Liver (tissue), 8 donors: ENCODE measurements at regions not wholly inside any gene's neighbourhood (a gene's known extent, or its start where the extent isn't known, plus 50 kb on each side); places are given as distances from the start of the nearest gene placed in this dataset.

Experiments
- DNase-seq: peaks from one replicate; pipeline ENCODE4 v3.0.0-alpha.2; 2017; ENCODE audit warnings: low spot score
- H3K27ac ChIP-seq, 2 donors: one replicate each; pipeline ENCODE4 v1.7.0; 2013; ENCODE audit warnings: inconsistent platforms in 2 of 2, low read length in 2 of 2, control low read depth in 1 of 2, low read depth in 1 of 2, mild to moderate bottlenecking in 1 of 2
- H3K27me3 ChIP-seq, 4 donors: one replicate each; pipeline versions ENCODE4 v1.6.1 to v1.7.0; 2013; ENCODE audit warnings: low read length in 3 of 4, inconsistent platforms in 1 of 4, mild to moderate bottlenecking in 1 of 4, moderate library complexity in 1 of 4; ENCODE audit not compliant: control insufficient read depth in 4 of 4, insufficient read depth in 4 of 4
- H3K36me3 ChIP-seq, 4 donors: one replicate each; pipeline versions ENCODE4 v1.6.1 to v1.7.0; 2013; ENCODE audit warnings: low read length in 3 of 4, mild to moderate bottlenecking in 3 of 4, low read depth in 1 of 4, moderate library complexity in 1 of 4; ENCODE audit not compliant: control insufficient read depth in 4 of 4, insufficient read depth in 3 of 4
- H3K4me1 ChIP-seq, 4 donors: one replicate each; pipeline versions ENCODE4 v1.6.1 to v1.7.0; 2013; ENCODE audit warnings: low read length in 3 of 4, mild to moderate bottlenecking in 3 of 4, moderate library complexity in 1 of 4; ENCODE audit not compliant: control insufficient read depth in 4 of 4, insufficient read depth in 4 of 4
- H3K4me3 ChIP-seq, 3 donors: one replicate each; pipeline versions ENCODE4 v1.6.1 to v1.7.0; 2013; ENCODE audit warnings: low read length in 3 of 3, control low read depth in 1 of 3, low read depth in 1 of 3, mild to moderate bottlenecking in 1 of 3
- H3K9ac ChIP-seq, 2 donors: one replicate each; pipeline ENCODE4 v1.7.0; 2013; ENCODE audit warnings: low read length in 2 of 2, mild to moderate bottlenecking in 2 of 2, moderate library complexity in 2 of 2, control low read depth in 1 of 2, low read depth in 1 of 2
- H3K9me3 ChIP-seq, 4 donors: one replicate each; pipeline versions ENCODE4 v1.6.1 to v1.7.0; 2013; ENCODE audit warnings: low read length in 3 of 4; ENCODE audit not compliant: control insufficient read depth in 4 of 4
- EGR1 ChIP-seq, 2 donors: IDR thresholded peaks; 2 replicates each; pipeline ENCODE4 v1.6.1; 2016 to 2018; ENCODE audit warnings: antibody characterized with exemption in 2 of 2, low read depth in 2 of 2
- FOXA1 ChIP-seq: IDR thresholded peaks from 2 replicates; pipeline ENCODE4 v1.6.1; 2016; ENCODE audit warnings: antibody characterized with exemption
- FOXA2 ChIP-seq: IDR thresholded peaks from 2 replicates; pipeline ENCODE4 v1.6.1; 2016; ENCODE audit warnings: antibody characterized with exemption
- GABPA ChIP-seq, 2 donors: IDR thresholded peaks in 1 of 2; conservative IDR thresholded peaks in 1 of 2; 2 replicates each; pipeline ENCODE4 v1.6.1; 2016; ENCODE audit warnings: antibody characterized with exemption in 2 of 2, mild to moderate bottlenecking in 1 of 2, moderate library complexity in 1 of 2
- HNF4A ChIP-seq, 2 donors: conservative IDR thresholded peaks; 2 replicates each; pipeline ENCODE4 v1.6.1; 2016; ENCODE audit warnings: antibody characterized with exemption in 2 of 2, mild to moderate bottlenecking in 2 of 2
- HNF4G ChIP-seq: IDR thresholded peaks from 2 replicates; pipeline ENCODE4 v1.6.1; 2016; ENCODE audit warnings: antibody characterized with exemption
- JUND ChIP-seq, 2 donors: IDR thresholded peaks; 2 replicates each; pipeline ENCODE4 v1.6.1; 2016; ENCODE audit warnings: antibody characterized with exemption in 2 of 2
- NR2F2 ChIP-seq: IDR thresholded peaks from 2 replicates; pipeline ENCODE4 v1.6.1; 2016; ENCODE audit warnings: antibody characterized with exemption
- RAD21 ChIP-seq, 2 donors: IDR thresholded peaks; 2 replicates each; pipeline ENCODE4 v1.6.1; 2016; ENCODE audit warnings: antibody characterized with exemption in 2 of 2, mild to moderate bottlenecking in 2 of 2
- RXRA ChIP-seq, 2 donors: IDR thresholded peaks; 2 replicates each; pipeline ENCODE4 v1.6.1; 2017 to 2018; ENCODE audit warnings: antibody characterized with exemption in 2 of 2, mild to moderate bottlenecking in 1 of 2
- SP1 ChIP-seq: IDR thresholded peaks from 2 replicates; pipeline ENCODE4 v1.6.1; 2018; ENCODE audit warnings: antibody characterized with exemption, mild to moderate bottlenecking
- TAF1 ChIP-seq: conservative IDR thresholded peaks from 2 replicates; pipeline ENCODE4 v1.6.1; 2016; ENCODE audit warnings: antibody characterized with exemption, mild to moderate bottlenecking
- YY1 ChIP-seq: IDR thresholded peaks from 2 replicates; pipeline ENCODE4 v1.6.1; 2016; ENCODE audit warnings: antibody characterized with exemption, mild to moderate bottlenecking
- WGBS: extraction: QIAGEN DNeasy Blood & Tissue Kit; methylation state at CpG from one replicate; pipeline ENCODE4 v1.1.7; 2013; 5-methylcytosine and 5-hydroxymethylcytosine counted together
- TF ChIP-seq, protein P1 (sequence below): IDR thresholded peaks from 2 replicates; pipeline ENCODE4 v1.6.1; 2016; ENCODE audit warnings: antibody characterized with exemption
- TF ChIP-seq, protein P2 (sequence below): IDR thresholded peaks from 2 replicates; pipeline ENCODE4 v1.6.1; 2016; ENCODE audit warnings: antibody characterized with exemption, mild to moderate bottlenecking
- TF ChIP-seq, protein P3 (sequence below): IDR thresholded peaks from 2 replicates; pipeline ENCODE4 v1.6.1; 2016; ENCODE audit warnings: antibody characterized with exemption
- TF ChIP-seq, protein P4 (sequence below): IDR thresholded peaks from 2 replicates; pipeline ENCODE4 v1.6.1; 2016; ENCODE audit warnings: antibody characterized with exemption
- TF ChIP-seq, protein P5 (sequence below): fragments of 150-350 bp; IDR thresholded peaks from 2 replicates; pipeline ENCODE4 v1.5.1; 2017; ENCODE audit warnings: improper control_type of control experiment, low read depth, low read length; ENCODE audit not compliant: missing input control
- donor health status: healthy.
- donor health status: healthy.
- donor health status: healthy.
- donor health status: healthy.
- donor health status: healthy.

DNA sequence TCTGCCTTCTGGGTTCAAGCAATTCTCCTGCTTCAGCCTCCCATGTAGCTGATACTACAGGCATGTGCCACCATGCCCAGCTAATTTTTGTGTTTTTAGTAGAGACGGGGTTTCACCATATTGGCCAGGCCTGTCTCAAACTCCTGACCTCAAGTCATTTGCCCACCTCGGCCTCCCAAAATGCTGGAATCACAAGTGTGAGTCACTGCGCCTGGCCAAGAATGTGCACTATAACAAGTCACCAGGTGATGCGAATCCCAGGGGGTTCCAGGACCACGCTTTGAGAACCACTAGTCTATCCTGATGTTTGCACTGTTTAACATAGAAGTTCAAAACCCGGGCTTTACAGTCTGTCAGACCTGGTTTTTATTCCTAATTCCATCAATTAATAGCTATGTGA is 144.8 kb downstream of the SUCLG1 start:
- Histone ChIP-seq H3K27me3 (no peaks in the 10 kb centered on the region), H3K9ac (no peak overlapping the region), H3K36me3 (no peaks in the 10 kb centered on the region), H3K4me1 (peaks cover 0 to 4% (median 0%) of the 10 kb centered on the region in 4 donors), H3K4me3 (no peak overlapping the region), H3K27ac (no peak overlapping the region), H3K9me3 (no peaks in the 10 kb centered on the region)
- DNase-seq, result no peak
- WGBS, result 94% methylated on average over 6 of the region's 6 CpGs
- no peak for TF ChIP-seq GABPA (IDR thresholded peaks at IDR 0.05 in 1 of 2, conservative IDR thresholded peaks at IDR 0.05 in 1 of 2)
- no peak for TF ChIP-seq EGR1 (IDR thresholded peaks at IDR 0.05; ENCODE audit: low read depth in 2 of 2)
- TF ChIP-seq, protein P1, sequence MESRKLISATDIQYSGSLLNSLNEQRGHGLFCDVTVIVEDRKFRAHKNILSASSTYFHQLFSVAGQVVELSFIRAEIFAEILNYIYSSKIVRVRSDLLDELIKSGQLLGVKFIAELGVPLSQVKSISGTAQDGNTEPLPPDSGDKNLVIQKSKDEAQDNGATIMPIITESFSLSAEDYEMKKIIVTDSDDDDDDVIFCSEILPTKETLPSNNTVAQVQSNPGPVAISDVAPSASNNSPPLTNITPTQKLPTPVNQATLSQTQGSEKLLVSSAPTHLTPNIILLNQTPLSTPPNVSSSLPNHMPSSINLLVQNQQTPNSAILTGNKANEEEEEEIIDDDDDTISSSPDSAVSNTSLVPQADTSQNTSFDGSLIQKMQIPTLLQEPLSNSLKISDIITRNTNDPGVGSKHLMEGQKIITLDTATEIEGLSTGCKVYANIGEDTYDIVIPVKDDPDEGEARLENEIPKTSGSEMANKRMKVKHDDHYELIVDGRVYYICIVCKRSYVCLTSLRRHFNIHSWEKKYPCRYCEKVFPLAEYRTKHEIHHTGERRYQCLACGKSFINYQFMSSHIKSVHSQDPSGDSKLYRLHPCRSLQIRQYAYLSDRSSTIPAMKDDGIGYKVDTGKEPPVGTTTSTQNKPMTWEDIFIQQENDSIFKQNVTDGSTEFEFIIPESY, result no peak
- TF ChIP-seq FOXA1, result no peak
- no peak for TF ChIP-seq RAD21 (IDR thresholded peaks at IDR 0.05)
- TF ChIP-seq YY1, result no peak
- TF ChIP-seq, protein P2, sequence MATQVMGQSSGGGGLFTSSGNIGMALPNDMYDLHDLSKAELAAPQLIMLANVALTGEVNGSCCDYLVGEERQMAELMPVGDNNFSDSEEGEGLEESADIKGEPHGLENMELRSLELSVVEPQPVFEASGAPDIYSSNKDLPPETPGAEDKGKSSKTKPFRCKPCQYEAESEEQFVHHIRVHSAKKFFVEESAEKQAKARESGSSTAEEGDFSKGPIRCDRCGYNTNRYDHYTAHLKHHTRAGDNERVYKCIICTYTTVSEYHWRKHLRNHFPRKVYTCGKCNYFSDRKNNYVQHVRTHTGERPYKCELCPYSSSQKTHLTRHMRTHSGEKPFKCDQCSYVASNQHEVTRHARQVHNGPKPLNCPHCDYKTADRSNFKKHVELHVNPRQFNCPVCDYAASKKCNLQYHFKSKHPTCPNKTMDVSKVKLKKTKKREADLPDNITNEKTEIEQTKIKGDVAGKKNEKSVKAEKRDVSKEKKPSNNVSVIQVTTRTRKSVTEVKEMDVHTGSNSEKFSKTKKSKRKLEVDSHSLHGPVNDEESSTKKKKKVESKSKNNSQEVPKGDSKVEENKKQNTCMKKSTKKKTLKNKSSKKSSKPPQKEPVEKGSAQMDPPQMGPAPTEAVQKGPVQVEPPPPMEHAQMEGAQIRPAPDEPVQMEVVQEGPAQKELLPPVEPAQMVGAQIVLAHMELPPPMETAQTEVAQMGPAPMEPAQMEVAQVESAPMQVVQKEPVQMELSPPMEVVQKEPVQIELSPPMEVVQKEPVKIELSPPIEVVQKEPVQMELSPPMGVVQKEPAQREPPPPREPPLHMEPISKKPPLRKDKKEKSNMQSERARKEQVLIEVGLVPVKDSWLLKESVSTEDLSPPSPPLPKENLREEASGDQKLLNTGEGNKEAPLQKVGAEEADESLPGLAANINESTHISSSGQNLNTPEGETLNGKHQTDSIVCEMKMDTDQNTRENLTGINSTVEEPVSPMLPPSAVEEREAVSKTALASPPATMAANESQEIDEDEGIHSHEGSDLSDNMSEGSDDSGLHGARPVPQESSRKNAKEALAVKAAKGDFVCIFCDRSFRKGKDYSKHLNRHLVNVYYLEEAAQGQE, result no peak
- no peak for TF ChIP-seq JUND (IDR thresholded peaks at IDR 0.05)
- no peak for TF ChIP-seq HNF4A (conservative IDR thresholded peaks at IDR 0.05)
- no peak for TF ChIP-seq FOXA2
- TF ChIP-seq, protein P3, sequence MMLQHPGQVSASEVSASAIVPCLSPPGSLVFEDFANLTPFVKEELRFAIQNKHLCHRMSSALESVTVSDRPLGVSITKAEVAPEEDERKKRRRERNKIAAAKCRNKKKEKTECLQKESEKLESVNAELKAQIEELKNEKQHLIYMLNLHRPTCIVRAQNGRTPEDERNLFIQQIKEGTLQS, result no peak
- TF ChIP-seq, protein P4, sequence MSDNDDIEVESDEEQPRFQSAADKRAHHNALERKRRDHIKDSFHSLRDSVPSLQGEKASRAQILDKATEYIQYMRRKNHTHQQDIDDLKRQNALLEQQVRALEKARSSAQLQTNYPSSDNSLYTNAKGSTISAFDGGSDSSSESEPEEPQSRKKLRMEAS, result no peak
- no peak for TF ChIP-seq HNF4G
- no peak for TF ChIP-seq RXRA (IDR thresholded peaks at IDR 0.05)
- TF ChIP-seq SP1, result no peak
- TF ChIP-seq, protein P5, sequence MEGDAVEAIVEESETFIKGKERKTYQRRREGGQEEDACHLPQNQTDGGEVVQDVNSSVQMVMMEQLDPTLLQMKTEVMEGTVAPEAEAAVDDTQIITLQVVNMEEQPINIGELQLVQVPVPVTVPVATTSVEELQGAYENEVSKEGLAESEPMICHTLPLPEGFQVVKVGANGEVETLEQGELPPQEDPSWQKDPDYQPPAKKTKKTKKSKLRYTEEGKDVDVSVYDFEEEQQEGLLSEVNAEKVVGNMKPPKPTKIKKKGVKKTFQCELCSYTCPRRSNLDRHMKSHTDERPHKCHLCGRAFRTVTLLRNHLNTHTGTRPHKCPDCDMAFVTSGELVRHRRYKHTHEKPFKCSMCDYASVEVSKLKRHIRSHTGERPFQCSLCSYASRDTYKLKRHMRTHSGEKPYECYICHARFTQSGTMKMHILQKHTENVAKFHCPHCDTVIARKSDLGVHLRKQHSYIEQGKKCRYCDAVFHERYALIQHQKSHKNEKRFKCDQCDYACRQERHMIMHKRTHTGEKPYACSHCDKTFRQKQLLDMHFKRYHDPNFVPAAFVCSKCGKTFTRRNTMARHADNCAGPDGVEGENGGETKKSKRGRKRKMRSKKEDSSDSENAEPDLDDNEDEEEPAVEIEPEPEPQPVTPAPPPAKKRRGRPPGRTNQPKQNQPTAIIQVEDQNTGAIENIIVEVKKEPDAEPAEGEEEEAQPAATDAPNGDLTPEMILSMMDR, result no peak
- no peak for TF ChIP-seq NR2F2
- TF ChIP-seq TAF1, result no peak
